NT2/D1 (cell line): ENCODE measurements at regions not wholly inside any gene's neighbourhood (a gene's known extent, or its start where the extent isn't known, plus 50 kb on each side); places are given as distances from the start of the nearest gene placed in this dataset.

Experiments used
- DNase-seq: peaks from one replicate; pipeline ENCODE4 v3.0.0-alpha.2; 2011; ENCODE audit warnings: low read depth, low spot score
- H3K27me3 ChIP-seq: 2 replicates; pipeline ENCODE4 v1.6.0; 2011; ENCODE audit warnings: mild to moderate bottlenecking; ENCODE audit not compliant: insufficient read length, insufficient read depth
- H3K36me3 ChIP-seq: 2 replicates; pipeline ENCODE4 v1.6.1; 2011; ENCODE audit warnings: mild to moderate bottlenecking, low read length, mixed read lengths; ENCODE audit not compliant: insufficient read depth, insufficient read length
- H3K4me1 ChIP-seq: 2 replicates; pipeline ENCODE4 v1.5.1; 2011; ENCODE audit not compliant: insufficient read depth, insufficient read length
- H3K4me3 ChIP-seq: 2 replicates; pipeline ENCODE4 v1.5.1; 2011; ENCODE audit warnings: low read depth; ENCODE audit not compliant: insufficient read length
- H3K9ac ChIP-seq: 2 replicates; pipeline ENCODE4 v1.6.0; 2011; ENCODE audit warnings: low read depth; ENCODE audit not compliant: insufficient read length
- H3K9me3 ChIP-seq: 2 replicates; pipeline ENCODE4 v1.5.1; 2011; ENCODE audit warnings: mild to moderate bottlenecking, low read length; ENCODE audit not compliant: insufficient read depth
- SUZ12 ChIP-seq: IDR thresholded peaks from 2 replicates; pipeline ENCODE4 v1.6.1; 2011; ENCODE audit not compliant: insufficient read length, insufficient read depth; ENCODE audit errors: extremely low read depth
- YY1 ChIP-seq: IDR thresholded peaks from 2 replicates; pipeline ENCODE4 v1.6.1; 2011; ENCODE audit not compliant: insufficient read length, insufficient read depth
- ZNF274 ChIP-seq: IDR thresholded peaks from 2 replicates; pipeline ENCODE4 v1.6.1; 2011; ENCODE audit warnings: mild to moderate bottlenecking, low read depth, low read length

DNA sequence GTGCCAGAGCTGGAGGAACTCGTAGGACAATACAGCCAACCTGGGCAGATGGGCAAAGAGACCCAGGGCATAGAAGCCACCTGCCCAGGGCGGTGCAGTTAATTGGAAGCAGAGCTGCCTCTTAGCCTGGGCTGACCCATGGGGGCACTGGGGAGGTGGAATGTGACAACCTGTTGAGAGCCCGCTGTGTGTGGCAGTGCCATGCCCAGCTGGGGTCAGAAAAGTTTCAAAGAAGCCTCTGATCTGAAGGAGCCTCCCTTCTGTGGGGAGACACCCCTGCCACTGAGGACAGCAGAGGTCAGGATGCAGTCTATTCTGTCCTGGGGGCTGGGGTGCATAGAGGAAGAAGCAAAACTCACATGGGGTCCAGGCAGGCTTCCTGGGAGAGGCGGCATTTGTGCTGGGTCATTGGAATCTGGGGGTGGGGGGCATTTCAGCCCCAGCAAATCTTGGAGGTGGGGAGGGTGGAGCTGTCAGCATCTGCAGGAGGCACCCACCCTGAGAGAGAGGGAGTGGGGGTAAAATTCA is 176.1 kb upstream of the CIBAR2 start:
- H3K9ac ChIP-seq = no peak overlapping the region
- no peaks in the 10 kb centered on the region for H3K36me3 ChIP-seq
- no peaks in the 10 kb centered on the region for H3K9me3 ChIP-seq
- DNase-seq = no peak
- H3K4me3 ChIP-seq = no peak overlapping the region
- H3K4me1 ChIP-seq = peaks cover 20% of the 10 kb centered on the region
- no peaks in the 10 kb centered on the region for H3K27me3 ChIP-seq
- TF ChIP-seq ZNF274 (no peak), YY1 (no peak), SUZ12 (no peak)

GRCh38 chr16:85288869-85289660 is 176.8 kb upstream of the CIBAR2 start:
- no peak for TF ChIP-seq ZNF274
- TF ChIP-seq YY1 = no peak
- no peak for TF ChIP-seq SUZ12
- no peaks in the 10 kb centered on the region for H3K27me3 ChIP-seq
- no peak for DNase-seq
- H3K9me3 ChIP-seq = no peaks in the 10 kb centered on the region
- peaks cover 20% of the 10 kb centered on the region for H3K4me1 ChIP-seq
- peak overlapping the region; percentile 3 for H3K9ac ChIP-seq
- H3K36me3 ChIP-seq = no peaks in the 10 kb centered on the region
- no peak overlapping the region for H3K4me3 ChIP-seq

DNA sequence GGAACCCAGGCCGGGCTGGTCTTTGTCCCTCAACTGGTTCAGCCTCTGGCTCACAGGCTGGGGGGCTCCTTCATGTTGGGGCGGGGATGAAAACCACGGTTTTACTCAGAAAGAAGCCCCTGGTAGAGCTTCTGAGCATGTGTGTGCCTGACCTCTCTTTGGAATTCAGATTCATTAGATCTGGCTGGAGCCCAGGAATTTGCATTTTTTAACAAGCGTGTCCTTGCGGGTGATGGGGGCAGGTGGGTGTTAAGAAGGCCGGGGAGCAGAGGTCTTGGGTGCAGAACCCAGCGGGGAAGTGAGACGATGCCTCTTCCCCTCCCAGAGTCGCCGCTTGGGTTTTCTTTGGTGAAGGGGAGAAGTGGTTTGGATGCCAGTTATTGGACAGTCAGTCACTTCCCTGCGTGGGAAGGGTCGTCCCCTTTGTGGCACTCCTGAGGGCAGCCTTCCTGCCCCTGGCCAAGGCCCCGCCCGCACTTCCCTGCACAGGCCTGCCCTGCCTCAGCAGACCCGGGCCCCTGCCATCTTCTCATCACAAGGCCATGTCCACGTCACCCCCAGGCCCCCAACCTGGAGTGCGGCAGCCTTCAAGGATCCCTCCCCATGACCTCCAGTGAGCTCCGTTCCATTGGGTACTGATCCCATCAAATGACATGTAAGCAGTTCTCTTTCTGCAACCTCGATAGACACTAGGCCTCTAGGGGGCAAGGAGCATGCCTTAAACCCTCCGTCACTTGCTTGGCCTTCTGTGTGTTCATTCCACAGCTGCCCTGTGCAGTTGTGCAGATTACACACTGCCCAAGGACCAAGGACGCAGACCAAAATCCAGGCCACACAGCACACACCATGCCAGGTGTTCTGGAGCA is 177.7 kb upstream of the CIBAR2 start:
- Histone ChIP-seq H3K4me3 (no peak overlapping the region), H3K36me3 (no peaks in the 10 kb centered on the region), H3K9me3 (no peaks in the 10 kb centered on the region), H3K27me3 (no peaks in the 10 kb centered on the region), H3K9ac (no peak overlapping the region), H3K4me1 (peaks cover 20% of the 10 kb centered on the region)
- no peak for DNase-seq
- TF ChIP-seq ZNF274 (no peak), YY1 (no peak), SUZ12 (no peak)

DNA sequence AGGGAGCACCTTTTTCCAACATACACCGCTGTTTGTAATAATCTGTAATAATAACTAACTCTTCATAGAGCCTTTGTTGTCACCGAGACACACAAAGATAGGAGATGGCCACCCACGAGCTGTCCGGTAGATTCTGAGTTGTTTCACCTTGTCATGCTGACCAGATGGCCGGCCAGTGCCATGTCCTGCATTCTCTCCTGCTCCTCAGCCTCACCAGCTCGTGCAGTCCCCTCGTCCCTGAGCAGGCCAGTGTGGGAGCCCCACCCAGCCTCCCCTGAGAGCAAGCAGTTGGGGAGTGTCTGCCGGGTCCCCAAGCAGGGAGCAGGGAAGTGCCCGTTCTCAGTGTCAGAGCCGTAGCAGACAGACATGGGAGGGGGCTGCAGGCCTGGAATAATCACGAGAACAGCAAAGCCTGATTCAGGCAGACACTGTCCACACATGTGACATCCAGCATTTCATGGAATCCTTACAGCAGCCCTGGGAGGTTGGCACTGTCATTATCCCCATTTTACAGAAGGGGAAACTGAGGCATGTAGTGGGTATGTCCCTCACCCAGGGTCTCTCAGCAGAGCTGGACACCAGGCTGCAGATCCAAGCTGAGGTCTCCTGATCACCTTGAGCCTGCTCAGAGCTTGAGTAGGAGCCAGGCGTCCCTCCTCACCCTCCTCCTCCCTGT is 178.5 kb upstream of the CIBAR2 start:
- Histone ChIP-seq H3K36me3 (no peaks in the 10 kb centered on the region), H3K9me3 (no peaks in the 10 kb centered on the region), H3K9ac (peak overlapping the region; percentile 50), H3K4me3 (no peak overlapping the region), H3K27me3 (no peaks in the 10 kb centered on the region), H3K4me1 (peaks cover 20% of the 10 kb centered on the region)
- no peak for DNase-seq
- TF ChIP-seq SUZ12 = no peak
- TF ChIP-seq ZNF274 = no peak
- TF ChIP-seq YY1 = no peak

GRCh38 chr16:85291302-85292148 is 179.3 kb upstream of the CIBAR2 start:
- Histone ChIP-seq H3K4me1 (peaks cover 20% of the 10 kb centered on the region), H3K36me3 (no peaks in the 10 kb centered on the region), H3K9me3 (no peaks in the 10 kb centered on the region), H3K27me3 (no peaks in the 10 kb centered on the region), H3K9ac (peak overlapping the region; percentile 50), H3K4me3 (no peak overlapping the region)
- DNase-seq = no peak
- TF ChIP-seq SUZ12 (no peak), YY1 (no peak), ZNF274 (no peak)

DNA sequence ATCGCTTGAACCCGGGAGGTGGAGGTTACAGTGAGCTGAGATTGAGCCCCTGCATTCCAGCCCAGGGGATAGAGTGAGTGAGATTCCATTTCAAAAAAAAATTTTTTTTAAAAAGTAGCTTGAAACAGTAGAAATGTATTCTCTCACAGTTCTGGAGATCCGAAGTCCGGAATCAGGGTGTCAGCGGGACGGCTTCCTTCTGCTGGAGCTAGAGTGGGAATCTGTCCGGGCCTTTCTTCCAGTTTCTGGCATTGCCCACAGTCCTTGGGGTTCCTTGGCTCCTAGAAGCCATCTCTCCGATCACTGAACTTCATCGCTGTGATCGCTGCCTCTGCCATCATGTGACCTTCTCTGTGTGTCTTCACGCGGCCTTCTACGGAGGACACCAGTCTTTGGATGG is 181.2 kb upstream of the CIBAR2 start:
- Histone ChIP-seq H3K9ac (no peak overlapping the region), H3K4me3 (no peak overlapping the region), H3K4me1 (peaks cover 15% of the 10 kb centered on the region), H3K36me3 (no peaks in the 10 kb centered on the region), H3K9me3 (no peaks in the 10 kb centered on the region), H3K27me3 (no peaks in the 10 kb centered on the region)
- DNase-seq = no peak
- TF ChIP-seq ZNF274 = no peak
- no peak for TF ChIP-seq YY1
- no peak for TF ChIP-seq SUZ12
